ENCODE measurements at regions not wholly inside any gene's neighbourhood (a gene's known extent, or its start where the extent isn't known, plus 50 kb on each side); places are given as distances from the start of the nearest gene placed in this dataset.

- no peak for TF ChIP-seq OVOL2 (CRISPR knock-in tag; IDR thresholded peaks at IDR 0.05; ENCODE audit: borderline replicate concordance)
- TF ChIP-seq IRF1 (CRISPR knock-in tag; IDR thresholded peaks at IDR 0.05): no peak
These were observed 77.0 kb downstream of the SLC25A47 start (continued) for GRCh38 chr14:100400115-100400514.

DNA sequence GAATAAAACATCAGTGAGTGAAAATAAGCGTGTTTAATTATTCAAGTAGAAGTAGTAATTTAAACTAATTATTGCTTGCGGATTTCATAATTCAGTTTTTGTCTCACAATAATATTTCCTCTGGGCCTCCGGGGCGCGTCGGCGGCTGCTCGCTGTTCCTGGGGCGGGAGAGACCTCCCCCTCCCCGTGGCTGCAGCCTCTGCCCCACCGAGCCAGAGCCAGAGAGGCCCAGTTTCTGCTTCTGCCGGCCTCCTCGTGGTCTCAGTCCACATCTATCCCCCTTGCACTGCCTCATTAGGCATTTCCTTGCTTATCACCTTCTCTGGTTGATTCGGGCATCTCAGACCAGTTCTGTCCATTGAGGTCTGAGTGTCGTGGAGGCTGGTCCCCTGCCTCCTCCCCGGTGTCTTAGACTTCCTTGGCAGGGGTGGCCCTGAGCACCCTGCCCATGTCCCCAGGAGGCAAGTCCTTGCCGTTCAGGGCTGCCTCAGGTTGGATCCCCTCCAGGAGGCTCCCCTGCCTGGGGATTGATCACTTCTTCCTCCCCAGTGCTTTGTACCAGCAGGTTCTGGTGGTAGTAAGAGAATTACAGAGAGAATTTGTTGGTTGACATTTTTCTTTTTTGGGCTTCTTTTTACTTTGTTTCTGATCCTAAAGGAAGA is 78.0 kb downstream of the SLC25A47 start:
- H3K27ac Mint-ChIP-seq: no peak overlapping the region
- ChIA-PET CTCF (interaction anchor here (2.9 kb wide), 1 partner anchor 17 kb away, joined by 17 read pairs; no protein-coding TSS in a partner anchor), POLR2A (no interaction called here)
- H3K4me3 Mint-ChIP-seq: no peak overlapping the region
- no peak for DNase-seq (ENCODE audit: low spot score)
- no peak for TF ChIP-seq STAT6 (CRISPR knock-in tag; conservative IDR thresholded peaks at IDR 0.05; ENCODE audit: low read depth)
- TF ChIP-seq TP53 (CRISPR knock-in tag; IDR thresholded peaks at IDR 0.05): no peak
- no peak for TF ChIP-seq ZNF317 (CRISPR knock-in tag; IDR thresholded peaks at IDR 0.05; ENCODE audit: borderline replicate concordance, low read depth)
- no peak for TF ChIP-seq CDX4 (CRISPR knock-in tag; IDR thresholded peaks at IDR 0.05; ENCODE audit: borderline replicate concordance)
- TF ChIP-seq JAZF1 (CRISPR knock-in tag; IDR thresholded peaks at IDR 0.05): no peak
- TF ChIP-seq NFATC4 (CRISPR knock-in tag; IDR thresholded peaks at IDR 0.05): no peak
- no peak for TF ChIP-seq ZNF396 (CRISPR knock-in tag; IDR thresholded peaks at IDR 0.05; ENCODE audit: borderline replicate concordance)
- no peak for TF ChIP-seq OVOL2 (CRISPR knock-in tag; IDR thresholded peaks at IDR 0.05; ENCODE audit: borderline replicate concordance)
- no peak for TF ChIP-seq GRHL2 (CRISPR knock-in tag; IDR thresholded peaks at IDR 0.05; ENCODE audit: insufficient replicate concordance, severe bottlenecking)
- no peak for TF ChIP-seq ATF6 (CRISPR knock-in tag; IDR thresholded peaks at IDR 0.05)
- no peak for TF ChIP-seq ZNF423 (CRISPR knock-in tag; IDR thresholded peaks at IDR 0.05)
- no peak for TF ChIP-seq SMAD3 (CRISPR knock-in tag; IDR thresholded peaks at IDR 0.05; ENCODE audit: borderline replicate concordance)
- TF ChIP-seq, protein P1, sequence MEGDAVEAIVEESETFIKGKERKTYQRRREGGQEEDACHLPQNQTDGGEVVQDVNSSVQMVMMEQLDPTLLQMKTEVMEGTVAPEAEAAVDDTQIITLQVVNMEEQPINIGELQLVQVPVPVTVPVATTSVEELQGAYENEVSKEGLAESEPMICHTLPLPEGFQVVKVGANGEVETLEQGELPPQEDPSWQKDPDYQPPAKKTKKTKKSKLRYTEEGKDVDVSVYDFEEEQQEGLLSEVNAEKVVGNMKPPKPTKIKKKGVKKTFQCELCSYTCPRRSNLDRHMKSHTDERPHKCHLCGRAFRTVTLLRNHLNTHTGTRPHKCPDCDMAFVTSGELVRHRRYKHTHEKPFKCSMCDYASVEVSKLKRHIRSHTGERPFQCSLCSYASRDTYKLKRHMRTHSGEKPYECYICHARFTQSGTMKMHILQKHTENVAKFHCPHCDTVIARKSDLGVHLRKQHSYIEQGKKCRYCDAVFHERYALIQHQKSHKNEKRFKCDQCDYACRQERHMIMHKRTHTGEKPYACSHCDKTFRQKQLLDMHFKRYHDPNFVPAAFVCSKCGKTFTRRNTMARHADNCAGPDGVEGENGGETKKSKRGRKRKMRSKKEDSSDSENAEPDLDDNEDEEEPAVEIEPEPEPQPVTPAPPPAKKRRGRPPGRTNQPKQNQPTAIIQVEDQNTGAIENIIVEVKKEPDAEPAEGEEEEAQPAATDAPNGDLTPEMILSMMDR (IDR thresholded peaks at IDR 0.05): no peak
- no peak for TF ChIP-seq CREB1 (CRISPR knock-in tag; IDR thresholded peaks at IDR 0.05)
- H3K36me3 Mint-ChIP-seq: no peaks in the 10 kb centered on the region
- peaks cover 65% of the 10 kb centered on the region for H3K4me1 Mint-ChIP-seq
- peak; percentile 12; the same call in 1 of the 2 replicates for ATAC-seq
- no peaks in the 10 kb centered on the region for H3K9me3 Mint-ChIP-seq
- no peaks in the 10 kb centered on the region for H3K27me3 Mint-ChIP-seq (ENCODE audit: low read depth)

- DNase-seq (ENCODE audit: low spot score): no peak
- Mint-ChIP-seq H3K27ac (no peak overlapping the region), H3K9me3 (no peaks in the 10 kb centered on the region), H3K4me3 (no peak overlapping the region), H3K4me1 (peaks cover 68% of the 10 kb centered on the region), H3K36me3 (no peaks in the 10 kb centered on the region), H3K27me3 (ENCODE audit: low read depth) (no peaks in the 10 kb centered on the region)
- no peak for TF ChIP-seq OVOL2 (CRISPR knock-in tag; IDR thresholded peaks at IDR 0.05; ENCODE audit: borderline replicate concordance)
- no peak for TF ChIP-seq ZNF219 (CRISPR knock-in tag; IDR thresholded peaks at IDR 0.05; ENCODE audit: borderline replicate concordance)
- TF ChIP-seq ERG (CRISPR knock-in tag; IDR thresholded peaks at IDR 0.05): no peak
- no peak for TF ChIP-seq IRF1 (CRISPR knock-in tag; IDR thresholded peaks at IDR 0.05)
- no peak for TF ChIP-seq CDX4 (CRISPR knock-in tag; IDR thresholded peaks at IDR 0.05; ENCODE audit: borderline replicate concordance)
- no peak for TF ChIP-seq IRF2 (CRISPR knock-in tag; IDR thresholded peaks at IDR 0.05; ENCODE audit: borderline replicate concordance, low read depth)
- no peak for TF ChIP-seq ATF1 (CRISPR knock-in tag; IDR thresholded peaks at IDR 0.05)
- TF ChIP-seq TCF7 (CRISPR knock-in tag; IDR thresholded peaks at IDR 0.05; ENCODE audit: low read depth): no peak
- TF ChIP-seq TEAD4 (CRISPR knock-in tag; IDR thresholded peaks at IDR 0.05): no peak
- CTCF ChIA-PET: interaction anchor here (1.1 to 2.4 kb wide), 2 partner anchors 19 to 244 kb away, joined by 4 to 8 read pairs; no protein-coding TSS in a partner anchor
- ATAC-seq: no peak
- POLR2A ChIA-PET: no interaction called here
These were observed 78.7 kb downstream of the SLC25A47 start for GRCh38 chr14:100401792-100402191.
